GM18909 (cell line): ENCODE measurements at regions not wholly inside any gene's neighbourhood (a gene's known extent, or its start where the extent isn't known, plus 50 kb on each side); places are given as distances from the start of the nearest gene placed in this dataset.
"Not testable (repeated sequence)": the region's sequence is repeated elsewhere in the genome, so short reads cannot be mapped to it uniquely, and the experiment has no call there.

Experiments
- ATAC-seq: cut with Tn5 transposase; IDR thresholded peaks from one replicate; pipeline ENCODE4 v1.9.1; 2021; ENCODE audit warnings: mild to moderate bottlenecking; ENCODE audit not compliant: unreplicated experiment, poor library complexity

DNA sequence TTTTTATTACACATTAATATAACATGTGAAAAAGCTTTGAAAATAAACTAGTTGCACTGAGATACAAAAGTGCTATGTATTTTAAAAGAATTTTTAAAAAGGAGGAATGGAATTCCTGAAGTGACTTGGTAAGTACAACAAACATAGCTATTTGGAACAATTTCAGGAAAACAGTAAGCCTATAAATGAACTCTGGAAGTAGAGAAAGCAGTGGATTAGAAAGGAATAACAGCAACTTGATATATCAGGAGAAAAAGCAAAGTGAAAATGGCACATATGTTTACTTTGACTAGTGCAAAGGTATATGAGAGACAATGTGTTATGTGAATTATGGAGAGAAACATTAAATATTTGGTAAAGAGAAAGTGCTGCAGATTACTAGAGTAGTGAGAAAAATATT is 811.7 kb downstream of the C12orf50 start:
- no peak for ATAC-seq

DNA sequence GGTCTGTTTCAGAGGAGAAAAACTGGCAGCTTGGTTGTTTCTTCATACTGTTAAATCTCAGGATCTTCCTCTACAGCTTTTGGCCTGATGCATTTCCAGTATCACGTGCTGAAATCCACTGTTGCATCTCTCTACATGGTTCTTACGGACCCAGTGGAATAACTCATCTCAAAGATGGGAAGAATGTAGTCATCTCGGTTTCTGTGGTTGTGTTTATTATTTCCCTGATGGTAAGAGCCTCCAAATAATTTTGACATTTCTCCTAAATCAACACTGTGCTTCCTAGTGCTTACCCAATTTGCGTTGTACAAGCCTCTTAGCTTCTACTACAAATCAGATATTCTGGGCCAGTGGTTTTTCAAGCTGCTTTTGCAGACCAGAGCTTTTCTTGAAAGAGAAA is 812.8 kb downstream of the C12orf50 start:
- no peak for ATAC-seq

DNA sequence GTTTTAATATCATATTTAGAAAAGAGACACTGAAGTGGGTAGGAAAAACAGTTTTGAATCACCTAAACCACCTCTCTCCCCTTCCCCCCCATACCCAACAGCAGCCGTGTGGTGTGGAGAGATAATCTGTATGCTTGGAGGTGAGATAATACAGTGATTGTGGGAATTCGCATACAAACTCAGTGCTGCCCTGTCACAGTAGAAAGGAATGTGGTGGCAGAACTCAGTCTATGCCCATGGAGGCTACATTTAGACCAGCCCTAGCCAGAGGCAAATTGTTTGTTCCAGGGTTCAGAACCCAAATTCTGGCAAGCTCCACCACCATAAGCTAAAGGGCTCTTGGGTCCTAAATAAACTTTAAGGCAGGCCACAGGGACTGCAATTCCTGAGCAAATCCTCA is 827.0 kb downstream of the C12orf50 start:
- ATAC-seq = no peak

DNA sequence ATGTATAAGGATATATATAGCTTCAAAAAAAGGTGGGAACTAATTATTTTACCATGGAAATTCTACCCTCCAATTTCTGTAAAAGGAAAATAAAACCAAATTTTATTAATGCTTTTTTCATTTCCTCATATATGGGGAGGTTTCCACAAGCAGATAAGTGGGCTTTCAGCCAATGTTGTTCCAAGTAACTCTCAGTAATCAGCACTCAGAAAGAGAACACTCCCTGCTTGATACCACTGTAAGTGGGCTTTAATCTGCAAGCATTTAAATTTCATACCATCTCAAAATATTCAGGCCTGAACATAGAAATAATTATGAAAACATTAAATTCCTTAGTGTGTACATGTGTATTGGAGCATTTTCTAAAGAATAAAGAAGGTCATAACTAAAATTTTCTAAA is 827.6 kb downstream of the C12orf50 start:
- no peak for ATAC-seq

DNA sequence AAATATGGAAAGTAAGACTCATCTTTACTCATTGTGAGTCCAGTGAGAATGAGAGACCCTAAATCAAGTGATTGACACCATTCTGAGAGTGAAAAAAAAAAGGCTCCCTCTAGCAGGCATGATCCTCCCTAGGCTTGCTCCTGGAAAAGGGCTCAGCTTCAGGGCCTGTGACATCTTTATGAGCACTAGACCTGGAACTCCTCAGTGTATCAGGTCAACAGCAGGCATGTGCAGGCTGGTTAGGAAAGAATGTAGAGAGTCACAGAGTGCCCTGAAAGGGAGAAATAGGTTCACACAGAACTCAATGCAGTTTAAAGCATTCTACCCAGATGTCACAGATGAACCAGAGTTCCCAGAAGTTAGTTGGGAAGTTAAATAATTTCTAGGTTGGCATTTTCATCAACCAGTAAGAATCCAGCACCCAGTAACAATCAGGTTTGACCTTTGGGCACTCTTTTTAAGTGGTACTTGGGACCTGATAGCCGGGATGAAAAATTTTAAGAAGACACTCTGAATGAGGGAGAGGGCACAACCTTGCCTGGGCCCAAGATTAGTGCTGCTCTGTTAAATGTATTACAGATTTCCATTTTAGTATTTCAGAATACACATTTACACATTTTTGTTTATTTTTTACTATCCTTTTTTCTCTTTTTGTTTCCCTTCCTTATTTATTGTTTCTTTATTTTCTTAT is 828.8 kb downstream of the C12orf50 start:
- ATAC-seq = no peak

DNA sequence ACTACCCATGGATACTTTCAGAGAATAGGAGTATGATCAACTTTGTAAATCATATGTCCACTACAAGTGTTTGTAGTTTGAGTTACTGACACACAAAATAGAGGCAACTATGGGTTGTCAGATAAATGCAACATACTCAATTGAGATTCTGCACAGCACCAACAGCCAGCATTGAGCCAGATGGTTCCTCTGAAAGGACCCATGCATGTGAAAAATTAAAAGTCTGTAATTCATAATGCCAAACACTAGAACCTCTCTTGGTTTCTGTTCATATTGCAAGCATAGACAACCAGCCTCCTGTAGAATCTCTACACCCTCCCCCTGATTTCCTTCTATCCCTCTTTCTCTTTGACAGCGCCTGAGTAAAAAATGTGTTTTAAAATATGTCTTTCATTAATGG is 831.0 kb downstream of the C12orf50 start:
- ATAC-seq = no peak

DNA sequence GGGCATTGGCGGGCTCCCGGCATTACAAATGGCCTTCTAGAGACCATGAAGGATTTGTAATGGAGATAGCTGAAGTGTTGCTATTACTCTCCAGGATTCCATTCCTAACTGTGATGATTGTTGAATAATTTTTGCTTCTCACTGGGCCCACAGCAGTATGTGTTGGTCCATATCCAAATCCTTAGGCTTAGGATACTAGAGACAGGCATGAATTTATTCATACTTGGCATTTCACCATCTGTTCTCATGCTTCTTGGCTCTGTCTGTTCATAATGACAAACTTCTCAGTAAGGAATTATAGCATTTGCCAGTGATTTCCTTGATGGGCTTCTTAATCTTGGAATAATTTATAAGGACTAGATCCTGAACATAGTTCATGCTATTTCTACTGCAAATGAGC is 832.9 kb downstream of the C12orf50 start:
- no peak for ATAC-seq

DNA sequence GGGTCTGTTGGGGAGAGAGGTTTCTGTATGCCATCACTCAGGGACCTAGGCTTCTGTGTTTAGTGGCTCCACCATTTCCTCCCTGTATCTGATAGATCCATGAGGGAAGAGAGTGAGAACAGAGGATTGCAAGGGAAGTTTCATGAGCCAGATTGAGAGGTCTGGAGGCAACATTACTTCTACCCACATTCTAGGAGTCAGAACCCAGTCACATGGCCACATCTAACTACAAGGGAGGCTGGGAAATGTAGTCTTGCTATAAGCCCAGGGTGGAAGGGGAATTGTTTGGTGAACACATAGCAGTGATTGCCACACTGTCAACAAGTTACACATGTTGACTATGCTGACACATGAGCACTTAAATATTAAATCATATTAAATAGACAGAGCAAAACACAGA is 834.8 kb downstream of the C12orf50 start:
- ATAC-seq = not testable (repeated sequence)

DNA sequence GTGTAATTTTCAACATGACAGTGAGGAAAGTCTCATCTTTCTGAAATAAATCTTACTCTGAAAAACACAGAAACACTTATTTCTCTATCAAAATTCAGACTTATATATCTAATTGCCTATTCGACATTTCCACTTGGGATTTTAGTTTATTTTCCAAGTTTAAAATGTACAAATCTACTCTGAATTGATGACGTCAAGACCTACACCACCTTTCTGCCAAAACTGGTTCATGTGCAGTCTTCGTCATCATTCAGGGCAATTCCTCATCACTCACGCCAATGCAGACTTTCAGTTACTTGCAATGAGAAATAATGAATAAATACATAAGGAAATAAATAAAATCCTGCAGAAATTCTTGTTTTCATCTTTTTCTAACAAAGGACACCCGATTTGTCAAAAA is 843.8 kb downstream of the C12orf50 start:
- ATAC-seq = no peak

DNA sequence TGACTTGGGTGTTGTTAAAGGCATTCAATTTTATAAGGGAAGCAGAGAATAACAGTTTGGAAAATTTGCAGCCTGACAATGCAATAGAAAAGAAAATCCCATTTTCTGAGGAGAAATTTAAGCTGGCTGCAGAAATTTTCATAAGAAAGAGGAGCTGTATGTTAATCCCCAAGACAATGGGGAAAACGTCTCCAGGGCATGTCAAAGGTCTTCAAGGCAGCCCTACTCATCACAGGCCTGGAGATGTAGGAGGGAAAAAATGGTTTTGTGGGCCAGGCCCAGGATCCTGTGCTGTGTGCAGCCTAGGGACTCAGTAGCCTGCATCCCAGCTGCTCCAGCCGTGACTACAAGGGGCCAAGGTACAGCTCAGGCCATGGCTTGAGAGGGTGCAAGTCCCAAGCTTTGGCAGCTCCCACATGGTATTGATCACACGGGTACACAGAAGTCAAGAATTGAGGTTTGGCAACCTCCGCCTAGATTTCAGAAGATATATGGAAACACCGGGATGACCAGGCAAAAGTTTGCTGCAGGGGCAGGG is 846.4 kb downstream of the C12orf50 start:
- ATAC-seq = no peak

DNA sequence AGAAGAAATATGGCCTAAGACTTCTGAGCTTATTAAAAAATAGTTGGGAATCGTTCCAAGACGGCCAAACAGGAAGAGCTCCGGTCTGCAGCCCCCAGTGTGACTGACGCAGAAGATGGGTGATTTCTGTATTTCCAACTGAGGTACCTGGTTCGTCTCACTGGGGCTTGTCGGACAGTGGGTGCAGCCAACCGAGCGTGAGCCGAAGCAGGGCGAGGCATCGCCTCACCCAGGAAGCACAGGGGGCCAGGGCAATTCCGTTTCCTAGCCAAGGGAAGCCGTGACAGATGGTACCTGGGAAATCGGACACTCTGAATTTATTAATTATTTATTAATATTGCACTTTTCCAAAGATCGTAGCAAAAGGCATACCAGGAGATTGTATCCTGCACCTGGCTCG is 857.8 kb downstream of the C12orf50 start:
- no peak for ATAC-seq

DNA sequence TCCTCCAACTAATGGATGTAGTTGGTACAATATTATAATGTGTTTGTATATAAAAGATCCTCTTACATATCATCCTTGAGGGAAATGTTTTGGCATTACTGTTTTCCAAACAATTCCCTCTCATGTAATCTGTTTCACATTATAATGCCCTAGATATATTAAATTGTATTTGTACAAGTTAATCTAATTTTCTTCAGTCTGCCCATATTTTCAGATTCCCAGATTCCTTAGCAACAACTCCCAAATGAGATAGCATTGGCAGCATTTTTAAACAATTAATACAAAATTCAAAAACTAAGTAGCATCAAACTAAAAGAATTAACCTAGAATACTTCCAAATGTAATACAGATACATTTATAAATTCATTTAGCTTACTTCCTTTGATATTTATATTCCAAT is 860.2 kb downstream of the C12orf50 start:
- no peak for ATAC-seq

DNA sequence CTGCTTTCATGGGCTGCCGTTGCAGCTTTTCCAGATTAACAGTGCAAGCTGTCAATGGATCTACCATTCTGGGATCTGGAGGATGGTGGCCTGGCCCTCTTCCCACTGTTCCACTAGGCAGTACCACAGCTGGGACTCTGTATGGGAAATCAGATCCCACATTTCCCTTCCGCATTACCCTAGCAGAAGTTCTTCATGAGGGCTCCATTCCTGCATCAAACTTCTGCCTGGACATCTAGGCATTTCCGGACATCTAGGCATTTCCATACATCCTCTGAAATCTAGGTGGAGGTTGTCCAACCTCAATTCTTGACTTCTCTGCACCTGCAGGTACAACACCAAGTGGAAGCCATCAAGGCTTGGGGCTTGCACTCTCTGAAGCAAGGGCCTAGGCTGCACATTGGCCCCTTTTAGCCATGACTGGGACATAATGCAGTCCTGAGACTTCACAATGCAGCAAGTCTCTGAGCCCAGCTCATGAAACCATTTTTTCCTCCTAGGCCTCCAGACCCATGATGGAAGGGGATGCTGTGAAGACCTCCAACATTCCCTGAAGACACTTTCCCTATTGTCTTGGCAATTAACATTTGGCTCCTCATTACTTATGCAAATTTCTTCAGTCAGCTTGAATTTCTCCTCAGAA is 863.3 kb downstream of the C12orf50 start:
- no peak for ATAC-seq

DNA sequence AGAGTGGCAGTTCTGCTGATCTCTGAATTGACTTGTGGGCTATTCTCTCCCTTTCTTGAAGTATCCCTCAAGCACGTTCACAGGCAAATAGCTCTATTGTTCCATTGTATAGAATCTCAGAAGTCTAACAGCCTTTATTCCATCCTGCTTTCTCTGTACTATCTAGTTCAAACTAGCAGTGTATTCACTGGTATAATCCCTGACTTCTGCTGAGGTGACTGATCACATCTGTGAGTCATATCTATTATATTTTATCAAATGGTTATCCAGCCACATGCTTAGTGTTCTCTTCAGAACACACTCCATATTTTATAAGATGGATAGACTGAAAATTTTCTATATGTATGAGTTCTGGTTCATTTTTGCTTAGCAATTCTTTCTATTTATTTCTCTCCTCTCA is 866.1 kb downstream of the C12orf50 start:
- ATAC-seq = no peak

DNA sequence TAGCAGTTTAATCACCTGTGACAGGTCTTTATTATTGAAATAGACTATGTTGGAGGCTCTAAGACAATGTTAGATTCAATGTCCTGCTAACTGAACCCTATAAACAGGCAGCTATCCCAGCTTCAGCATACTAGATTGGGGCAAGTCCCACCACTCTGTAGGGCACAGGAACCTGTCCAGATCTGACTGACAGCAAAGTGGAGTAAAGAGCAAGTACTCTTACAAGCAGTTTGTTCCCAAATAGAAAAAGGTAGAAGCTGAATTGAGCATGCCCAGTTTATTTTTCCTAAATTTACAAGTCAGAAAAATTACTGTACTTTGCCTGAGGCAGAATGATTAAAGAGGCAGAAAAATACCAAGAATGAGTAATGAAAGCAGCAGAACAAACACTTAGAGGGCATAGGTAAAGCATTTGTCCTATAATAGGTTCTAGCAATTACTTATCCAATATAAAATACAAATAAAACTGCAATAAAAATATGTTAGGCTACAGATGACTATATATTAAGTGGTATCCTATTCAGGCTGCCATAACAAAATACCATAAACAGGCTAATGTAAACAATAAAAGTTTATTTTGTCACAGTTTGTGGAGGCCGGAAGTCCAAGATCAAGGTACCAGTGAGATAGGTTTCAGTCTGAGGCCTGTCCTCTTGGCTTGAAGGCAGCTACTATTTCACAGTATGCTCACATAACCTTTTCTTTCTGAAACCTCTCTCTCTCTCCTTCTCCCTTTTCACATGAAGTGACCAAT is 868.2 kb downstream of the C12orf50 start:
- ATAC-seq = no peak

DNA sequence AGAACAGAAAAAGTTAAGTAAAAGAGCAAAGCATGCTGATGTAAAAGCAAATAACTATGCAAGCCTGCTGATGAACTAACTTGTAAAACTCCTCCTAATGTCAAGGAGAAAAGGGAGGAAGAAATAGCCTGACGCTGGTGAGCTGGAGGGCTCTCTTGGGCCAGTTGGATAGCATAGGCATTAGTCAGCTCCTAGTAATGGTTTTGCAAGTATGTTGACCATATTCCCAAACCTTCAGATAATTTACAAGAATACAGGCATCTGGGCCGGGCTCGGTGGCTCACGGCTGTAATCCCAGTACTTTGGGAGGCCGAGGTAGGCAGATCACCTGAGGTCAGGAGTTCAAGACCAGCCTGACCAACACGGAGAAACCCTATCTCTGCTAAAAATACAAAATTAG is 871.4 kb downstream of the C12orf50 start:
- no peak for ATAC-seq

DNA sequence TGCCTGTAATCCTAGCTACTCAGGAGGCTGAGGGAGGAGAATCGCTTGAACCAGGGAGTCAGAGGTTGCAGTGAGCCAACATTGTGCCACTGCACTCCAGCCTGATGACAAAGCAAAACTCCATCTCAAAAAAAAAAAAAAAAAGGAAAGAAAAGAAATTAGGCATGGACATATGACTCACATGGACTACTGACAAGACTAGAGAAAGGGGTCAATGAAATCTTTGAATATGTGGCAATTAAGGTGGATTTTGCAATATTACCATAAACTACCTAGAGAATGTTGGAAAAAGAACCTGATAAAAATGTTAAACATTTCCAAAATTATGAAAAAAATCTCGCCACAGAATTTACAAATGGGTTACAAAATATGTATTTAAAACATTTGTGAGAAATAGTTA is 873.6 kb downstream of the C12orf50 start:
- ATAC-seq = no peak

DNA sequence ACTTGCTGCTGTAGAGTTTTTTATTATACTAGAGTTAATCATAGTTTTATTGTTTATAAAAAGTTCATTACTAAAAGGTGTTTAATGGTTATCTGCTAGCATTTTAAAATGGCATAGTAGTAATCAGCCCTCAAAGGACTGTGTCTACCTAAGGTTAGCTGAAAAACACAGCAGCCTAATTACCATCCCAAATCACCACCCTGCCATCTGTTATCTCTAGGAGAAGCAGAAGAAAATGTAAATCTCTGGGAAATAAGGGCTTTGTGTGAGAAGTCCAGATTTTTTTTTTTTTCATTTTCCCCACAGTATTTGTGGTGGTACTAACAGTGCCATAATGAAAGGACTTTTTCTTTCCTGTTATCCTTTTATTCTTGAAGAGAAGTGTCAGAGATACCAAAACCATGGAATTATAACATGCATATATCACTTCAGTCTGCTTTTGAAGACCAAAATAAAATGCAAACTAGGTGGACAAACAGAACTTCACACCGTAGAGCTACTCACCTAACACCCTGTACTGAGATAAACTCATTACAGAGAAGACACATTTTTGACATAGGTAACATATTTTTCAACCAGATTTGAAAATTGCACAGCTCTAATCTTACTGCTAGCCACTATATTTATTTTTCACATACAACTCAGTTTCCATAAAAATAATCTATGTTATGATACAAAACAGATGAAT is 876.2 kb downstream of the C12orf50 start:
- no peak for ATAC-seq

DNA sequence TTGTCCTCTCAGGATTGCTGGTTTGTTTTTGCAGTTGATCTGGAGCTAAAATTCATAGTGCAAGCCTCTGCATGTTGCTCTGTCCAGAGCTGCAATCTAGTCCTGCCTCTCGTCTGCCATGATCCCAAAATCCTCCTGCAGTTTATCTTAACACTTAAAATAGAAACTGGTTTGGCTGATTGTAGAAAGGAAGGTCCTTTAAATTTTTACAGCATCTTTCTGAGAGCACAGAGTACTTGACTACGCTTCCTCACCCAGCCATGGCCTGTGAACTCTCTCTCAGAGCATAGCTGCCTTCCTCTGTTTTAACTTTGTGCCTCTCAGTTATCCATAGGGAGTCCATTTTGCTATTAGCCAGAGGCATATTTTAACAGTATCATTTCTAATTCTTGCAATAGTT is 877.1 kb downstream of the C12orf50 start:
- no peak for ATAC-seq

DNA sequence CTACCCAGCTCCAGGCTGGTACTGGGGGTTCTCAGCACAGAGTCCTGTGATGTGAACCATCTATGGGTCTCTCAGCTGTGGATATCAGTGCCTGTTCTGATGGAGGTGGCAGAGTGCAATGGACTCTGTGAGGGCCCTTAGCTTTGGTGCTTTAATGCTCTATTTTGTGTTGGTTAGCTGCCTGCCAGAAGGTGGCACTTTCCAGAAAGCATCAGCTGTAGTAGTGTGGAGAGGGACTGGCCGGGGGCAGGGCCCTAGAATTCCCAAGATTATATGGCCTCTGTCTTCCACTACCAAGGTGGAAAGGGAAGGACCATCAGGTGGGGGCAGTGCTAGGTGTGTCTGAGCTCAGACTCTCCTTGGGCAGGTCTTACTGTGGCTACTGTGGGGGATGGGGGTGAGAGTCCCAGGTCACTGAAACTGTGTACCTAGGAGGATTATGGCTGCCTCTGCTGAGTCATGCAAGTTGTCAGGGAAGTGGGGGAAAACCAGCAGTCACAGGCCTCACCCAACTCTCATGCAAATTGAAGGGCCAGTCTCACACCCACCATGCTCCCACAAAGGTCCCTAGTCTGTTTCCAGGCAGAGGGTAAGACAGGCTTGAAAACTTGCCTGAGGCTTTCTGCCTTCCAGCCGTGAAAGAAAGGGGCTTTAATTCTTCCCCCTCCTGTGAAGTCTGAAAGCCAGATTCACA is 878.1 kb downstream of the C12orf50 start:
- no peak for ATAC-seq
